A673 (cell line): ENCODE measurements at regions not wholly inside any gene's neighbourhood (a gene's known extent, or its start where the extent isn't known, plus 50 kb on each side); places are given as distances from the start of the nearest gene placed in this dataset.

ENCODE experiments used
- BruUV-seq: library from RNA; stranded (reverse); fragments of 400-500 nt; replicated peaks from 2 replicates; lab custom pipeline; 2021; lab: Mats Ljungman, UMichigan
- CTCF ChIA-PET: fragments of 300-600 bp; sonication (Branson Sonifier 250); formaldehyde crosslinking; loops from one replicate; lab custom pipeline; 2022; ENCODE audit warnings: antibody characterized with exemption; lab: Charles Lee
- POLR2A ChIA-PET: fragments of 300-600 bp; sonication (Branson Sonifier 250); formaldehyde crosslinking; loops from one replicate; lab custom pipeline; 2022; ENCODE audit warnings: antibody characterized with exemption; ENCODE audit not compliant: low non-redundant PET; lab: Charles Lee
- DNase-seq: peaks from one replicate; pipeline ENCODE4 v3.0.0-alpha.2; 2015; ENCODE audit warnings: low spot score
- H3K27ac ChIP-seq: fragments of 200-600 bp; sonication (generic); 2 replicates; pipeline ENCODE4 v1.5.1; 2016; ENCODE audit warnings: mixed run types, low read depth, mild to moderate bottlenecking, mixed read lengths, antibody characterized with exemption, low read length; ENCODE audit not compliant: poor library complexity, severe bottlenecking
- H3K27me3 ChIP-seq: fragments of 200-600 bp; sonication (generic); replicated peaks from 2 replicates; pipeline ENCODE4 v1.6.1; 2017; ENCODE audit warnings: mixed run types, low read depth, mild to moderate bottlenecking, mixed read lengths, antibody characterized with exemption, low read length; ENCODE audit not compliant: insufficient read depth, poor library complexity
- H3K36me3 ChIP-seq: fragments of 200-600 bp; sonication (generic); 2 replicates; pipeline ENCODE4 v1.6.1; 2016; ENCODE audit warnings: mixed run types, mild to moderate bottlenecking, mixed read lengths, antibody characterized with exemption, low read length; ENCODE audit not compliant: insufficient read depth, poor library complexity, severe bottlenecking
- H3K4me1 ChIP-seq: fragments of 200-600 bp; sonication (generic); 2 replicates; pipeline ENCODE4 v1.6.1; 2017; ENCODE audit warnings: mixed run types, mild to moderate bottlenecking, mixed read lengths, antibody characterized with exemption, low read length; ENCODE audit not compliant: insufficient read depth, poor library complexity, severe bottlenecking
- H3K4me3 ChIP-seq: fragments of 200-600 bp; sonication (generic); 2 replicates; pipeline ENCODE4 v1.5.1; 2016; ENCODE audit warnings: low read depth, mixed run types, mild to moderate bottlenecking, mixed read lengths, low read length; ENCODE audit not compliant: poor library complexity, severe bottlenecking
- H3K9me3 ChIP-seq: fragments of 200-600 bp; sonication (generic); 2 replicates; pipeline ENCODE4 v1.6.1; 2016; ENCODE audit warnings: mixed run types, low read depth, mild to moderate bottlenecking, mixed read lengths, antibody characterized with exemption, low read length; ENCODE audit not compliant: poor library complexity, severe bottlenecking
- EZH2 ChIP-seq: fragments of 200-600 bp; sonication (generic); IDR thresholded peaks from 2 replicates; pipeline ENCODE4 v1.6.1; 2017; ENCODE audit warnings: borderline replicate concordance, low read depth, mild to moderate bottlenecking, mixed read lengths, antibody characterized with exemption, low read length; ENCODE audit not compliant: poor library complexity, severe bottlenecking
- intact Hi-C: fragments of 100-400 bp; cut with micrococcal nuclease; formaldehyde crosslinking; loops from one replicate; pipeline ENCODE4 v1.10.0; 2022; ENCODE audit not compliant: unreplicated experiment
- TF ChIP-seq, protein P1 (sequence below): fragments of 300-800, 200-600 bp; sonication (generic); conservative IDR thresholded peaks from 2 replicates; pipeline ENCODE4 v1.5.1; 2017; ENCODE audit warnings: low read depth, mild to moderate bottlenecking, antibody characterized with exemption, low read length, moderate library complexity, mixed read lengths

GRCh38 chr10:44439239-44439957 is 54.5 kb upstream of the CXCL12 start:
- no peaks in the 10 kb centered on the region for H3K27me3 ChIP-seq
- no peak overlapping the region for H3K4me3 ChIP-seq
- no peak for DNase-seq
- BruUV-seq = no TSS peak
- no peaks in the 10 kb centered on the region for H3K36me3 ChIP-seq
- peaks cover 14% of the 10 kb centered on the region for H3K9me3 ChIP-seq
- TF ChIP-seq, protein P1, sequence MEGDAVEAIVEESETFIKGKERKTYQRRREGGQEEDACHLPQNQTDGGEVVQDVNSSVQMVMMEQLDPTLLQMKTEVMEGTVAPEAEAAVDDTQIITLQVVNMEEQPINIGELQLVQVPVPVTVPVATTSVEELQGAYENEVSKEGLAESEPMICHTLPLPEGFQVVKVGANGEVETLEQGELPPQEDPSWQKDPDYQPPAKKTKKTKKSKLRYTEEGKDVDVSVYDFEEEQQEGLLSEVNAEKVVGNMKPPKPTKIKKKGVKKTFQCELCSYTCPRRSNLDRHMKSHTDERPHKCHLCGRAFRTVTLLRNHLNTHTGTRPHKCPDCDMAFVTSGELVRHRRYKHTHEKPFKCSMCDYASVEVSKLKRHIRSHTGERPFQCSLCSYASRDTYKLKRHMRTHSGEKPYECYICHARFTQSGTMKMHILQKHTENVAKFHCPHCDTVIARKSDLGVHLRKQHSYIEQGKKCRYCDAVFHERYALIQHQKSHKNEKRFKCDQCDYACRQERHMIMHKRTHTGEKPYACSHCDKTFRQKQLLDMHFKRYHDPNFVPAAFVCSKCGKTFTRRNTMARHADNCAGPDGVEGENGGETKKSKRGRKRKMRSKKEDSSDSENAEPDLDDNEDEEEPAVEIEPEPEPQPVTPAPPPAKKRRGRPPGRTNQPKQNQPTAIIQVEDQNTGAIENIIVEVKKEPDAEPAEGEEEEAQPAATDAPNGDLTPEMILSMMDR = no peak
- TF ChIP-seq EZH2 = no peak
- no peak overlapping the region for H3K27ac ChIP-seq
- no peaks in the 10 kb centered on the region for H3K4me1 ChIP-seq
- intact Hi-C loops = no loop called here
- CTCF ChIA-PET = interaction anchor here (0.7 kb wide), 1 partner anchor 447 kb away, joined by 4 read pairs; no protein-coding TSS in a partner anchor
- POLR2A ChIA-PET = no interaction called here

- no peak for TF ChIP-seq EZH2
- TF ChIP-seq, protein P1 = no peak
- intact Hi-C loops = no loop called here
- POLR2A ChIA-PET = no interaction called here
- Histone ChIP-seq H3K9me3 (peaks cover 17% of the 10 kb centered on the region), H3K36me3 (no peaks in the 10 kb centered on the region), H3K4me3 (no peak overlapping the region), H3K4me1 (no peaks in the 10 kb centered on the region), H3K27me3 (no peaks in the 10 kb centered on the region), H3K27ac (no peak overlapping the region)
- no TSS peak for BruUV-seq
- no peak for DNase-seq
- CTCF ChIA-PET = interaction anchor here (0.7 kb wide), 1 partner anchor 447 kb away, joined by 4 read pairs; no protein-coding TSS in a partner anchor
Measured at GRCh38 chr10:44439958-44440244, 55.0 kb upstream of the CXCL12 start.

DNA sequence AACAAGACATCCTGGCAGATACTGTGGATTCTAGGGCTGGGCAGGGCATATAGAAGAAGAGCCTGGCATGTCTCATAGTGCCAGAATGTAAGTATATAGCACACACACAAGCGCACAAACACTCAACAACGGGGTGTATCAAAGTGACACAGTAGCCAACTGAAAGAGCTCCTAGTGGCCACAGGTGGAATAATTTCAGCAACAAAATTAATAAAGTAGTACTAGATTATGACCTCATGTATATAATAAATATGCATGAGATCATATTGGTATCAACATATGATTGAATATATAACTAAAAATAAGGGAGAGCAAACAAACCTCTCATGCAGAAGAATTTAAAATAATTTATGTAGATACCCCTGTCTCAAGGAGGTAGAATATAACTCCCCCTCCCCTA is 72.4 kb upstream of the CXCL12 start:
- no peaks in the 10 kb centered on the region for H3K4me1 ChIP-seq
- DNase-seq = no peak
- H3K36me3 ChIP-seq = no peaks in the 10 kb centered on the region
- peaks cover 3% of the 10 kb centered on the region for H3K9me3 ChIP-seq
- intact Hi-C loops = no loop called here
- H3K27me3 ChIP-seq = no peaks in the 10 kb centered on the region
- BruUV-seq = no TSS peak
- CTCF ChIA-PET = no interaction called here
- H3K27ac ChIP-seq = no peak overlapping the region
- TF ChIP-seq, protein P1 = no peak
- no peak for TF ChIP-seq EZH2
- POLR2A ChIA-PET = no interaction called here
- H3K4me3 ChIP-seq = no peak overlapping the region
